PC-3 (cell line): ENCODE measurements at regions not wholly inside any gene's neighbourhood (a gene's known extent, or its start where the extent isn't known, plus 50 kb on each side); places are given as distances from the start of the nearest gene placed in this dataset.

Experiments
- ATAC-seq: fragments of 200-7000 bp; cut with Tn5 transposase; 2 replicates; pipeline ENCODE4 v1.9.1; 2020; ENCODE audit warnings: mild to moderate bottlenecking, moderate library complexity
- BruUV-seq: library from RNA; stranded (reverse); fragments of 400-500 nt; replicated peaks from 2 replicates; lab custom pipeline; 2021; lab: Mats Ljungman, UMichigan
- CTCF ChIA-PET: fragments of 300-600 bp; sonication (Branson Sonifier 250); formaldehyde crosslinking; loops from one replicate; lab custom pipeline; 2022; ENCODE audit warnings: antibody characterized with exemption; lab: Charles Lee
- POLR2A ChIA-PET: fragments of 300-600 bp; sonication (Branson Sonifier 250); formaldehyde crosslinking; loops from one replicate; lab custom pipeline; 2022; ENCODE audit warnings: antibody characterized with exemption; ENCODE audit not compliant: unreplicated experiment; lab: Charles Lee
- DNase-seq: peaks from one replicate; pipeline ENCODE4 v3.0.0-alpha.2; 2015
- H2AFZ ChIP-seq: fragments of 300-600 bp; sonication (generic); 2 replicates; pipeline ENCODE4 v1.6.0; 2016; ENCODE audit warnings: antibody characterized with exemption, low read length
- H3F3A ChIP-seq: fragments of 300-600 bp; sonication (generic); one replicate; pipeline ENCODE4 v1.6.0; 2017; ENCODE audit warnings: antibody characterized with exemption, low read length, control low read depth, mild to moderate bottlenecking; ENCODE audit not compliant: unreplicated experiment
- H3K27ac ChIP-seq: fragments of 300-600 bp; sonication (generic); 2 replicates; pipeline ENCODE4 v1.5.1; 2016; ENCODE audit warnings: mild to moderate bottlenecking, low read length
- H3K27me3 ChIP-seq: fragments of 300-600 bp; sonication (generic); 2 replicates; pipeline ENCODE4 v1.6.1; 2016; ENCODE audit warnings: low read length, mixed read lengths
- H3K36me3 ChIP-seq: fragments of 300-600 bp; sonication (generic); 2 replicates; pipeline ENCODE4 v1.6.1; 2016; ENCODE audit warnings: low read depth, mixed run types, low read length, mixed read lengths
- H3K4me1 ChIP-seq: fragments of 300-600 bp; sonication (generic); 2 replicates; pipeline ENCODE4 v1.5.1; 2016; ENCODE audit warnings: low read length; ENCODE audit not compliant: insufficient read depth
- H3K4me2 ChIP-seq: fragments of 300-600 bp; sonication (generic); 2 replicates; pipeline ENCODE4 v1.6.0; 2016; ENCODE audit warnings: low read length
- H3K4me3 ChIP-seq: fragments of 300-600 bp; sonication (generic); 2 replicates; pipeline ENCODE4 v1.5.1; 2016; ENCODE audit warnings: mild to moderate bottlenecking, low read length, mixed read lengths
- H3K79me2 ChIP-seq: fragments of 300-600 bp; sonication (generic); 2 replicates; pipeline ENCODE4 v1.6.1; 2017; ENCODE audit warnings: low read length, mixed read lengths
- H3K9ac ChIP-seq: fragments of 300-600 bp; sonication (generic); 2 replicates; pipeline ENCODE4 v1.6.0; 2016; ENCODE audit warnings: mild to moderate bottlenecking, low read length
- H3K9me2 ChIP-seq: fragments of 300-600 bp; sonication (generic); replicated peaks from 2 replicates; pipeline ENCODE4 v1.6.1; 2016; ENCODE audit warnings: mixed run types, low read length, mixed read lengths
- H3K9me3 ChIP-seq: fragments of 300-600 bp; sonication (generic); 2 replicates; pipeline ENCODE4 v1.6.1; 2016; ENCODE audit warnings: low read length, mixed read lengths
- H4K20me1 ChIP-seq: fragments of 300-600 bp; sonication (generic); 2 replicates; pipeline ENCODE4 v1.6.1; 2016; ENCODE audit warnings: low read length, mixed read lengths
- CTCF ChIP-seq: fragments of 300-600 bp; sonication (generic); conservative IDR thresholded peaks from 2 replicates; pipeline ENCODE4 v1.5.1; 2017; ENCODE audit warnings: antibody characterized with exemption, low read depth, mild to moderate bottlenecking, low read length
- EZH2 ChIP-seq: fragments of 300-600 bp; sonication (generic); IDR thresholded peaks from one replicate; pipeline ENCODE4 v1.6.1; 2017; ENCODE audit warnings: antibody characterized with exemption, mild to moderate bottlenecking, low read length; ENCODE audit not compliant: unreplicated experiment
- EZH2phosphoT487 ChIP-seq: fragments of 300-600 bp; sonication (generic); IDR thresholded peaks from 2 replicates; pipeline ENCODE4 v1.6.1; 2018; ENCODE audit warnings: mild to moderate bottlenecking, antibody characterized with exemption, low read length, borderline replicate concordance
- intact Hi-C: fragments of 100-400 bp; cut with micrococcal nuclease; formaldehyde crosslinking; loops from 2 replicates; pipeline ENCODE4 v1.9.0; 2023

DNA sequence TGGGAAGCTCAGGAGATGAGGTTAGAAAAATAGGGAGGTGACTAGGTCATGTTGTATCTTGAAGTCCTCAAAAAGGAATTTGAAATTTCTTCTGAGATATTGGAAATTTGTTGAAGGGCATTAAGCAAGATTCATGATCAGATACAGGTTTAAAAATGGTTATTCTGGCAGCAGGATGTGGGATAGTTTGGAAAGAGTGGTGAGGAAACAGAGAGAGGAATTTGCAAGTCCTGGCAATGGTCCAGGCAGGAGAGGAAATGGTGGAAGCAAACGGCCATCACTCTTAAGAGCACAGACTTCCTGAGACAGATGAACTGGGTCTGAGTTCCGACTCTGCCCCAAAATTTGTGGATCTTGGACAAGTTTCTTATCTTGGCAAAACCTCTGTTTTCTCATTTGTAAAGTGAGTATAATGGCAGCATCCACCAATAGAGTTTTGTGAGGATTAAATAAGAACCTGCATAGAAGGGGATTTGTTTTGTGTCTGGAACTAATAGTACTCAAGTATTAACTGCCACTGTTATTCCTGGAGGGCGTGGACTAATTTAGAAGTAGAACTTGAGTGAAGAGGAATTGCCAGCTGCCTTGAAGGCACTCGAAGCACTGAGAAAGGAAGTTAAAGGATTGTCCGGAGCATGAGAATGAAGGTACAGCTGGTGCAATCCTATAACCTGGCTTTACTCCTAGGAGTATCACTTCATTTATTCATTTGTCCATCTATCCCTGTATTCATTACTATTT is 99.6 kb downstream of the CCNA1 start:
- peak; percentile 62 for DNase-seq
- POLR2A ChIA-PET = no interaction called here
- ATAC-seq = no peak; the same call in 1 of the 2 replicates

GRCh38 chr13:36533806-36534205 is 101.5 kb downstream of the CCNA1 start:
- no TSS peak for BruUV-seq
- ATAC-seq = peak; percentile 84
- no peak overlapping the region for H3K4me3 ChIP-seq
- H3K9ac ChIP-seq = no peak overlapping the region
- no peaks in the 10 kb centered on the region for H3K27me3 ChIP-seq
- H2AFZ ChIP-seq = no peak overlapping the region
- H3F3A ChIP-seq = no peaks in the 10 kb centered on the region
- H3K79me2 ChIP-seq = no peaks in the 10 kb centered on the region
- H3K9me3 ChIP-seq = no peaks in the 10 kb centered on the region
- peak; percentile 78 for DNase-seq
- POLR2A ChIA-PET = interaction anchor here (0.5 kb wide), 1 partner anchor 318 kb away, joined by 7 read pairs; no protein-coding TSS in a partner anchor
- peaks cover 43% of the 10 kb centered on the region for H3K4me1 ChIP-seq
- no peaks in the 10 kb centered on the region for H3K36me3 ChIP-seq
- H3K4me2 ChIP-seq = peak overlapping the region; percentile 27
- CTCF ChIA-PET = interaction anchor here (0.6 kb wide), 1 partner anchor 80 kb away, joined by 3 read pairs; no protein-coding TSS in a partner anchor
- H4K20me1 ChIP-seq = no peaks in the 10 kb centered on the region
- intact Hi-C loops = no loop called here
- peak overlapping the region; percentile 53 for H3K27ac ChIP-seq
- H3K9me2 ChIP-seq = no peaks in the 10 kb centered on the region
- TF ChIP-seq EZH2 = no peak
- TF ChIP-seq EZH2phosphoT487 = no peak

More for the DNA sequence above, 99.6 kb downstream of the CCNA1 start:
- Histone ChIP-seq H3K4me3 (no peak overlapping the region), H3K79me2 (no peaks in the 10 kb centered on the region), H3K36me3 (no peaks in the 10 kb centered on the region), H2AFZ (0 out of 2 replicates have a peak overlapping the region, but pooled peaks have one; percentile 22), H3K4me2 (peak overlapping the region; percentile 34; the same call in 1 of the 2 replicates), H4K20me1 (no peaks in the 10 kb centered on the region), H3K9me3 (no peaks in the 10 kb centered on the region), H3K9me2 (no peaks in the 10 kb centered on the region), H3K9ac (no peak overlapping the region), H3K4me1 (peaks cover 43% of the 10 kb centered on the region), H3K27me3 (no peaks in the 10 kb centered on the region), H3K27ac (no peak overlapping the region), H3F3A (no peaks in the 10 kb centered on the region)
- no peak for TF ChIP-seq EZH2phosphoT487
- TF ChIP-seq CTCF = no peak
- no peak for TF ChIP-seq EZH2
- CTCF ChIA-PET = no interaction called here
- intact Hi-C loops = no loop called here
- BruUV-seq = no TSS peak

GRCh38 chr13:36536546-36536945 is 104.3 kb downstream of the CCNA1 start:
- no TSS peak for BruUV-seq
- intact Hi-C loops = no loop called here
- Histone ChIP-seq H3K79me2 (no peaks in the 10 kb centered on the region), H3K9me3 (no peaks in the 10 kb centered on the region), H3K36me3 (no peaks in the 10 kb centered on the region), H3F3A (no peaks in the 10 kb centered on the region), H4K20me1 (no peaks in the 10 kb centered on the region), H3K4me3 (no peak overlapping the region), H3K9me2 (no peaks in the 10 kb centered on the region), H2AFZ (no peak overlapping the region), H3K27me3 (no peaks in the 10 kb centered on the region), H3K4me2 (no peak overlapping the region), H3K9ac (no peak overlapping the region), H3K27ac (no peak overlapping the region), H3K4me1 (peaks cover 23% of the 10 kb centered on the region)
- ChIA-PET POLR2A (no interaction called here), CTCF (no interaction called here)
- TF ChIP-seq EZH2 = no peak
- TF ChIP-seq CTCF = no peak
- TF ChIP-seq EZH2phosphoT487 = no peak
- ATAC-seq (no peak), DNase-seq (no peak)
